ENCODE measurements at regions not wholly inside any gene's neighbourhood (a gene's known extent, or its start where the extent isn't known, plus 50 kb on each side); places are given as distances from the start of the nearest gene placed in this dataset.

DNA sequence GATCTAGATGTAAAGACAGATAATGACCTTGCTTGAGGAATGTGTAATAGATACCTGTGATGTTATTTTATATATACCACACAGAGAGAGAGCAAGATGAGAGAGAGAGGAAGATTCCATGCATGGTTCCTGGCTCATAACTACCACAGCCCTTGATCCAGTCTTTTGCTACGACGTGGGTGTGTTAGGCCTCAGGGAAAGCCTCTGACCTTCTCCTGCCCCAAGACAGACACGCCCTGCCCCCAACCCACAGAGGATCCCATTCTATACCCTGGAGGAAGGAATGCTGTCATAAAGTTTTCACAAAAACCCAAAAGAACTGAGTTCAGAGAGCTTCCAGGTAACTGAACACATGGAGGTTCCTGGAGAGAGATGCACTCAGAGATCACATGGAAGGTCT lies 193.1 kb downstream of the ZEB2 start:
- no peak overlapping the region for H3K4me3 ChIP-seq (replicated peaks in 1 of 2; ENCODE audit: low read depth in 2 of 2, low read length in 2 of 2)
- no peak for TF ChIP-seq CTCF (IDR thresholded peaks at IDR 0.05; ENCODE audit: low read depth, low read length)
- DNase-seq (ENCODE audit: low read depth in 2 of 2) = no peak

GRCh38 chr2:144325086-144325485 lies 194.8 kb downstream of the ZEB2 start:
- no peak for DNase-seq (ENCODE audit: low read depth in 2 of 2)
- TF ChIP-seq CTCF (IDR thresholded peaks at IDR 0.05; ENCODE audit: low read depth, low read length) = no peak
- H3K4me3 ChIP-seq (replicated peaks in 1 of 2; ENCODE audit: low read depth in 2 of 2, low read length in 2 of 2) = no peak overlapping the region

DNA sequence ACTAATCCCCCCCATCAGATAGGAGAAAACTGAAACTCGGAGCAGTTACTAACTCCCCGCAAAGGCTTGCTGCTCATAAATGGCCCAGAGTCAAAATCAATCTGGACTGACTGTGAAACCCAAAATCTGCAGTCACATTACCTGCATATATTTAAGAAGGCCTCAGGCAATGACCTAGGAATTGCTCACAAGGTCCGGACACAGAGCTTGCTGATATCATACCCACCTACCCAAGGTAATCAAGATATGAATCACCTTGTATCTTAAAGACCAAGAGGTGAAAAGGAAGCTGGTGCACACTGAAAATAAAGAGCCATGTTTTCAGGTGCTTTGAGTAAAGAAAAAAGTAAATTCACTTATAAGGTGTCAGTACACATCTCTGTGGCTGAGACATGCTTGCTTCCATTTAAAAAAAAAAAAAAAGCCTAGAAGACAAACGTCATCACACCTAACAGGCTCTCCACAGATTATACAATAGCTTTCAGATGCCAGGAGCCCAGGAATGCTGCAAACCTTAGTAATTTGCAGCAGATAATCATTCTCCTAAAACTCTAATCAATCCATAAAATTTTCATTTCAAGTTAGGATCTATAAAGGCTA lies 195.4 kb downstream of the ZEB2 start:
- TF ChIP-seq CTCF (IDR thresholded peaks at IDR 0.05; ENCODE audit: low read depth, low read length) = no peak
- no peak overlapping the region for H3K4me3 ChIP-seq (replicated peaks in 1 of 2; ENCODE audit: low read depth in 2 of 2, low read length in 2 of 2)
- DNase-seq (ENCODE audit: low read depth in 2 of 2) = no peak

- DNase-seq (ENCODE audit: low read depth in 2 of 2) = no peak
- TF ChIP-seq CTCF (IDR thresholded peaks at IDR 0.05; ENCODE audit: low read depth, low read length) = no peak
- H3K4me3 ChIP-seq (replicated peaks in 1 of 2; ENCODE audit: low read depth in 2 of 2, low read length in 2 of 2) = no peak overlapping the region
Measured at GRCh38 chr2:144323946-144324345, 196.0 kb downstream of the ZEB2 start.

GRCh38 chr2:144322379-144322778 lies 197.5 kb downstream of the ZEB2 start:
- no peak overlapping the region for H3K4me3 ChIP-seq (replicated peaks in 1 of 2; ENCODE audit: low read depth in 2 of 2, low read length in 2 of 2)
- TF ChIP-seq CTCF (IDR thresholded peaks at IDR 0.05; ENCODE audit: low read depth, low read length) = no peak
- DNase-seq (ENCODE audit: low read depth in 2 of 2) = peak; percentile 39 to 43

DNA sequence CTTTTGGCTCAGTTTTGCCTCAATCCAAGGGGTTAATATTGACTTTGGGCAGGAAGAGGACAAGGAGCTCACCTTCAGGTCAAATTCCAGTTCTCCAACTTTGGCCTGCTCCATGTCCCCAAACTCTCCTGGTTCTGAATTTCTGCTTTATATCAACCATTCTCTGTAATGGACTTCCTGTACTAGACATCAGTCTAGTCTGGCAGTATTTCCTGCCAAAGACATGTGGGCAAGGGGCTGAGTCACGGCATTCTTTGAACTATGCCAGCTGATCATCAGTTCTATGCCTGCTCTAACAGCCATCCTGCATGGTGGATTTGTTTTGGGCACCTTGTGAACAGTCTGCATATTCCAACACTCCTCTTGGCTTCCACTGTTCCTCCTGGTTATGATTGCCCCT lies 199.4 kb downstream of the ZEB2 start:
- TF ChIP-seq CTCF (IDR thresholded peaks at IDR 0.05; ENCODE audit: low read depth, low read length) = no peak
- peak; percentile 49 to 59 for DNase-seq (ENCODE audit: low read depth in 2 of 2)
- H3K4me3 ChIP-seq (replicated peaks in 1 of 2; ENCODE audit: low read depth in 2 of 2, low read length in 2 of 2) = no peak overlapping the region
